Effector memory CD8-positive, alpha-beta T cell (primary cell): ENCODE measurements at regions not wholly inside any gene's neighbourhood (a gene's known extent, or its start where the extent isn't known, plus 50 kb on each side); places are given as distances from the start of the nearest gene placed in this dataset.

ENCODE experiments used
- ATAC-seq: fragments of 150-1000 bp; cut with Tn5 transposase; replicated peaks from 2 replicates; pipeline ENCODE4 v1.10.0; 2021; ENCODE audit warnings: mild to moderate bottlenecking, moderate library complexity
- DNase-seq, 3 experiments: peaks; one replicate each; pipeline ENCODE4 v3.0.0; 2021
- H3K27ac Mint-ChIP-seq, 2 donors: one replicate each; pipeline ENCODE4 v1.8.0; 2022; ENCODE audit warnings: mild to moderate bottlenecking in 2 of 2, mixed read lengths in 2 of 2, moderate library complexity in 2 of 2
- H3K27me3 Mint-ChIP-seq, 2 donors: one replicate each; pipeline ENCODE4 v1.8.0; 2022; ENCODE audit warnings: mixed read lengths in 2 of 2
- H3K36me3 Mint-ChIP-seq: one replicate; pipeline ENCODE4 v1.8.0; 2022; ENCODE audit warnings: mild to moderate bottlenecking, moderate library complexity, mixed read lengths; ENCODE audit not compliant: insufficient read depth
- H3K4me1 Mint-ChIP-seq, 2 donors: one replicate each; pipeline ENCODE4 v1.8.0; 2022; ENCODE audit warnings: low read depth in 2 of 2, mixed read lengths in 2 of 2
- H3K4me3 Mint-ChIP-seq, 2 donors: one replicate each; pipeline ENCODE4 v1.8.0; 2022; ENCODE audit warnings: mild to moderate bottlenecking in 2 of 2, mixed read lengths in 2 of 2, moderate library complexity in 2 of 2
- H3K9me3 Mint-ChIP-seq, 2 donors: one replicate each; pipeline ENCODE4 v1.8.0; 2022; ENCODE audit warnings: mixed read lengths in 2 of 2

- no peaks in the 10 kb centered on the region for H3K27me3 Mint-ChIP-seq
- ATAC-seq, result no peak
- no peak overlapping the region for H3K27ac Mint-ChIP-seq
- no peaks in the 10 kb centered on the region for H3K9me3 Mint-ChIP-seq
- no peaks in the 10 kb centered on the region for H3K36me3 Mint-ChIP-seq
- H3K4me1 Mint-ChIP-seq, result no peaks in the 10 kb centered on the region
- no peak for DNase-seq
- no peak overlapping the region for H3K4me3 Mint-ChIP-seq
Measured at GRCh38 chr16:73921295-73921694, 375.3 kb upstream of the PSMD7 start.

- peaks cover 0 to 2% of the 10 kb centered on the region in 2 donors for H3K9me3 Mint-ChIP-seq
Measured at GRCh38 chr16:73916829-73917594, 379.6 kb upstream of the PSMD7 start.

GRCh38 chr16:73915935-73916334, 380.7 kb upstream of the PSMD7 start:
- ATAC-seq (no peak), DNase-seq (no peak)
- no peaks in the 10 kb centered on the region for H3K4me1 Mint-ChIP-seq
- peaks cover 0 to 4% of the 10 kb centered on the region in 2 donors for H3K9me3 Mint-ChIP-seq
- no peaks in the 10 kb centered on the region for H3K36me3 Mint-ChIP-seq
- H3K27ac Mint-ChIP-seq, result no peak overlapping the region
- H3K4me3 Mint-ChIP-seq, result no peak overlapping the region
- H3K27me3 Mint-ChIP-seq, result no peaks in the 10 kb centered on the region

More at GRCh38 chr16:73916829-73917594, 379.6 kb upstream of the PSMD7 start:
- no peaks in the 10 kb centered on the region for H3K4me1 Mint-ChIP-seq
- no peak overlapping the region for H3K4me3 Mint-ChIP-seq
- no peak overlapping the region for H3K27ac Mint-ChIP-seq
- no peak for DNase-seq
- ATAC-seq, result no peak
- H3K36me3 Mint-ChIP-seq, result no peaks in the 10 kb centered on the region
- no peaks in the 10 kb centered on the region for H3K27me3 Mint-ChIP-seq

GRCh38 chr16:73915140-73915539, 381.5 kb upstream of the PSMD7 start:
- no peak for DNase-seq
- H3K27ac Mint-ChIP-seq, result no peak overlapping the region
- ATAC-seq, result no peak
- no peaks in the 10 kb centered on the region for H3K36me3 Mint-ChIP-seq
- H3K4me3 Mint-ChIP-seq, result no peak overlapping the region
- H3K4me1 Mint-ChIP-seq, result no peaks in the 10 kb centered on the region
- H3K27me3 Mint-ChIP-seq, result no peaks in the 10 kb centered on the region
- H3K9me3 Mint-ChIP-seq, result peaks cover 0 to 4% of the 10 kb centered on the region in 2 donors

GRCh38 chr16:73912850-73913249, 383.8 kb upstream of the PSMD7 start:
- DNase-seq (no peak), ATAC-seq (no peak)
- H3K27ac Mint-ChIP-seq, result no peak overlapping the region
- no peaks in the 10 kb centered on the region for H3K4me1 Mint-ChIP-seq
- H3K27me3 Mint-ChIP-seq, result no peaks in the 10 kb centered on the region
- peaks cover 2 to 5% of the 10 kb centered on the region in 2 donors for H3K9me3 Mint-ChIP-seq
- H3K4me3 Mint-ChIP-seq, result no peak overlapping the region
- no peaks in the 10 kb centered on the region for H3K36me3 Mint-ChIP-seq

GRCh38 chr16:73912281-73912680, 384.3 kb upstream of the PSMD7 start:
- no peaks in the 10 kb centered on the region for H3K36me3 Mint-ChIP-seq
- peaks cover 5 to 7% of the 10 kb centered on the region in 2 donors for H3K9me3 Mint-ChIP-seq
- H3K4me1 Mint-ChIP-seq, result no peaks in the 10 kb centered on the region
- ATAC-seq (no peak), DNase-seq (no peak)
- no peak overlapping the region for H3K27ac Mint-ChIP-seq
- H3K4me3 Mint-ChIP-seq, result no peak overlapping the region
- H3K27me3 Mint-ChIP-seq, result no peaks in the 10 kb centered on the region

DNA sequence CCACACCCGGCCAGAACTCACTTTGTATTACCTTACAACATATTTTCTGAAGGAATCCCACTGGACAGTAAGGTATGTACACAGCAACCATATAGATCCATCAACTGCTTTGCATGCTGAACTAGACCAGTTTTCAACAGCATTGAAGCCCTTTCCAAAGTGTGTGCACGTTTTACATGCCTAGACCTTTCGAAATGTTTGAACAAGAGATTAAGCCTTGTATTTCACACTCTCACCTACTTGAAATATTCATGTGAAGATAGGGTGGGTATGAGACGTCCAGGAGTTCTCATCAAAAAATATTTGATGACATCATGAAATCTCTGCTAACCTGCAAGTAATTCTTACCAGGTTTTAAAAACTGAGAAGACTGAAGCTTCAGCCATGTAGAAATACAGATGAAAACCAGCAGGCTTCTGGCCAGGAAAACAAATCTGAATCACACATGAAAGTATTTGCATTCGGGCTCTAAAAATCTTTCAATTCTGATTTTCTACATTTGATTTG, 387.0 kb upstream of the PSMD7 start:
- H3K4me1 Mint-ChIP-seq, result no peaks in the 10 kb centered on the region
- H3K36me3 Mint-ChIP-seq, result no peaks in the 10 kb centered on the region
- DNase-seq (no peak), ATAC-seq (no peak)
- H3K27ac Mint-ChIP-seq, result no peak overlapping the region
- H3K27me3 Mint-ChIP-seq, result no peaks in the 10 kb centered on the region
- H3K4me3 Mint-ChIP-seq, result no peak overlapping the region
- peaks cover 5 to 7% of the 10 kb centered on the region in 2 donors for H3K9me3 Mint-ChIP-seq

DNA sequence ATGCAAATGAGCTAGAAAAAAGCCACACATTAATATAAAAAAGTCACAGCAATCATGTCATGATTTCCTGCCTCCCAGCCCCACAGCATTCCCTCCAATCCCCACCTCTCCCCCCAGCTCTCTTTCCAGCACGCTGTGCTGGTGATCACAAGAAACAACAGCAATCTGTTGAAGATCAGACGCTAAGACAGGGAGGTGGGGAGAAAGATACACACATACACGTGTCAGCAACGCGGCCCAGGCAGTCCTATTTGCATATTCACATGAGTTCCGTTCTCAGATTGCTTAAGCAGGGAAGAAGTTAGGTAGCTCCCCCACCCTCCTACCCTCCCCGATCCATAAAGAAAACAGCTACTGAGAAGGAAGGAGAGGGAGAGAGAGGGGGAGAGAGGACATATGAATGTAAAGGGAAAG, 405.5 kb upstream of the PSMD7 start:
- peaks cover 8 to 27% of the 10 kb centered on the region in 2 donors for H3K27me3 Mint-ChIP-seq
- no peak for DNase-seq
- no peaks in the 10 kb centered on the region for H3K36me3 Mint-ChIP-seq
- no peaks in the 10 kb centered on the region for H3K9me3 Mint-ChIP-seq
- H3K4me1 Mint-ChIP-seq, result no peaks in the 10 kb centered on the region
- no peak for ATAC-seq
- no peak overlapping the region for H3K4me3 Mint-ChIP-seq
- H3K27ac Mint-ChIP-seq, result no peak overlapping the region

GRCh38 chr16:73890186-73891128, 406.2 kb upstream of the PSMD7 start:
- H3K4me3 Mint-ChIP-seq, result no peak overlapping the region
- no peak for ATAC-seq
- DNase-seq, result no peak
- H3K27me3 Mint-ChIP-seq, result peaks cover 8 to 28% of the 10 kb centered on the region in 2 donors
- no peaks in the 10 kb centered on the region for H3K36me3 Mint-ChIP-seq
- H3K4me1 Mint-ChIP-seq, result no peaks in the 10 kb centered on the region
- H3K9me3 Mint-ChIP-seq, result no peaks in the 10 kb centered on the region
- no peak overlapping the region for H3K27ac Mint-ChIP-seq

- Mint-ChIP-seq H3K4me1 (no peaks in the 10 kb centered on the region), H3K4me3 (no peak overlapping the region), H3K36me3 (no peaks in the 10 kb centered on the region), H3K27ac (no peak overlapping the region), H3K9me3 (no peaks in the 10 kb centered on the region), H3K27me3 (peaks cover 8 to 28% of the 10 kb centered on the region in 2 donors)
- ATAC-seq (no peak), DNase-seq (no peak)
Measured at GRCh38 chr16:73888840-73889490, 407.6 kb upstream of the PSMD7 start.

- DNase-seq (no peak), ATAC-seq (no peak)
- Mint-ChIP-seq H3K27ac (no peak overlapping the region), H3K4me1 (no peaks in the 10 kb centered on the region), H3K4me3 (no peak overlapping the region), H3K9me3 (no peaks in the 10 kb centered on the region), H3K27me3 (peaks cover 8 to 28% of the 10 kb centered on the region in 2 donors), H3K36me3 (no peaks in the 10 kb centered on the region)
Measured at GRCh38 chr16:73887911-73888310, 408.7 kb upstream of the PSMD7 start.

DNA sequence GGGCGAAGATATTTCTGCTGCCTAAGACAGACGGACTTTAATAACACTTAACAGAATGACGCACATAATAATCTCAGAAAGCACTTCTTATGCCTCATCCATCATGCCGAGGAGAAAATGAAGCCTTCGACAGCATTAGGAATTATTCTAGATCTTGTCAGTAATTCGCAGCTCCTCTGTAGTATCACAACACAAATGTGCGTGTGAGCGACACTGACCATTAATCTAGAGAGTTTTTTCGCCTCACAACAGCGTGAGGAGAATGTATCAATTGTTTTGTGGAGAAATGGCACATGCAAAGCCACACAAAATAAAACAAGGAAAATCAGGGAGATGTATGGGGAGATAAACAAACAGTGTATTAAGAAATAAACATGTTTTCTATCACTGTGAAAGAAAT, 410.2 kb upstream of the PSMD7 start:
- no peak overlapping the region for H3K27ac Mint-ChIP-seq
- no peak overlapping the region for H3K4me3 Mint-ChIP-seq
- H3K9me3 Mint-ChIP-seq, result no peaks in the 10 kb centered on the region
- no peaks in the 10 kb centered on the region for H3K4me1 Mint-ChIP-seq
- no peak for DNase-seq
- H3K27me3 Mint-ChIP-seq, result peaks cover 8 to 28% of the 10 kb centered on the region in 2 donors
- no peaks in the 10 kb centered on the region for H3K36me3 Mint-ChIP-seq
- ATAC-seq, result no peak

DNA sequence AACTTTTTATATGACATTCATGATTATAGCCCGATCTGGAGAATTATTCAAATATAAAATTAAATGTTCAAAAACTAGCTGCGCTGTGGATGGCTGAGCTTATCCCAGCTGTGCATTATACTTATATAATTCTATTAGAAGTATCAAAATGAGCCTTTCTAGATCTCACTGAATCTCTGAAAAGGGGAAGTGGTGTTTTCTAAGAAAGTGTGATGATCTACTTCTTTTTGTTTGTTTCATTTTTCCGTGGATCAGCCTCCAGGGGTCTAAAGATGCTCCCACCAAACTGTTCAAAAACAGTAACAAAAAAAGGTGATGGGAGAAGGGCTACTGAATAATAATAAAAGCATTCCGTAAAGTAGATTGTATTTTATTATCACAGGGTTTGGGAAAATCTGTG, 411.3 kb upstream of the PSMD7 start:
- peaks cover 0 to 18% of the 10 kb centered on the region in 2 donors for H3K27me3 Mint-ChIP-seq
- no peaks in the 10 kb centered on the region for H3K4me1 Mint-ChIP-seq
- H3K27ac Mint-ChIP-seq, result no peak overlapping the region
- no peaks in the 10 kb centered on the region for H3K36me3 Mint-ChIP-seq
- H3K4me3 Mint-ChIP-seq, result no peak overlapping the region
- no peak for ATAC-seq
- H3K9me3 Mint-ChIP-seq, result no peaks in the 10 kb centered on the region
- DNase-seq, result no peak
